PC-9 (cell line): ENCODE measurements at regions not wholly inside any gene's neighbourhood (a gene's known extent, or its start where the extent isn't known, plus 50 kb on each side); places are given as distances from the start of the nearest gene placed in this dataset.

Experiments used
- BruUV-seq: library from RNA; stranded (reverse); fragments of 400-500 nt; replicated peaks from 2 replicates; lab custom pipeline; 2021; lab: Mats Ljungman, UMichigan
- CTCF ChIA-PET: fragments of 300-600 bp; sonication (Branson Sonifier 250); formaldehyde crosslinking; loops from one replicate; lab custom pipeline; 2022; ENCODE audit warnings: antibody characterized with exemption; lab: Charles Lee
- POLR2A ChIA-PET: fragments of 300-600 bp; sonication (Branson Sonifier 250); formaldehyde crosslinking; loops from one replicate; lab custom pipeline; 2022; ENCODE audit warnings: antibody characterized with exemption; ENCODE audit not compliant: unreplicated experiment; lab: Charles Lee
- DNase-seq, 2 experiments: peaks; one replicate each; pipeline versions ENCODE4 v3.0.0 to v3.0.0-alpha.2; 2015 to 2022; ENCODE audit warnings: mixed read lengths in 1 of 2
- H2AFZ ChIP-seq: fragments of 200-600 bp; sonication (generic); 2 replicates; pipeline ENCODE4 v1.8.1; 2017; ENCODE audit warnings: antibody characterized with exemption
- H3F3A ChIP-seq: fragments of 200-600 bp; sonication (generic); 2 replicates; pipeline ENCODE4 v1.8.1; 2017; ENCODE audit warnings: antibody characterized with exemption, mild to moderate bottlenecking, low read depth; ENCODE audit not compliant: insufficient read depth
- H3K27ac ChIP-seq: fragments of 200-600 bp; sonication (generic); 2 replicates; pipeline ENCODE4 v1.6.1; 2016; ENCODE audit warnings: mixed run types
- H3K27me3 ChIP-seq: fragments of 200-600 bp; sonication (generic); 2 replicates; pipeline ENCODE4 v1.6.1; 2016; ENCODE audit warnings: low read depth, mixed run types; ENCODE audit not compliant: insufficient read depth
- H3K36me3 ChIP-seq: fragments of 200-600 bp; sonication (generic); 2 replicates; pipeline ENCODE4 v1.6.1; 2016; ENCODE audit warnings: low read depth, mixed run types
- H3K4me1 ChIP-seq: fragments of 200-600 bp; sonication (generic); replicated peaks from 2 replicates; pipeline ENCODE4 v1.6.1; 2016; ENCODE audit warnings: mixed run types; ENCODE audit not compliant: insufficient read depth
- H3K4me2 ChIP-seq: fragments of 200-600 bp; sonication (generic); 2 replicates; pipeline ENCODE4 v1.6.1; 2017; ENCODE audit warnings: mixed run types
- H3K4me3 ChIP-seq: fragments of 200-600 bp; sonication (generic); 2 replicates; pipeline ENCODE4 v1.6.1; 2016; ENCODE audit warnings: mixed run types
- H3K79me2 ChIP-seq: fragments of 200-600 bp; sonication (generic); 2 replicates; pipeline ENCODE4 v1.6.1; 2017; ENCODE audit warnings: low read depth, mixed run types
- H3K9me2 ChIP-seq: fragments of 200-600 bp; sonication (generic); 2 replicates; pipeline ENCODE4 v1.8.1; 2017; ENCODE audit warnings: mild to moderate bottlenecking; ENCODE audit not compliant: insufficient read depth
- H3K9me3 ChIP-seq: fragments of 200-600 bp; sonication (generic); 2 replicates; pipeline ENCODE4 v1.8.1; 2016; ENCODE audit warnings: low read depth; ENCODE audit not compliant: insufficient read depth
- H4K20me1 ChIP-seq: fragments of 200-600 bp; sonication (generic); 2 replicates; pipeline ENCODE4 v1.8.1; 2017; ENCODE audit not compliant: insufficient read depth
- EZH2 ChIP-seq: fragments of 200-600 bp; sonication (generic); IDR thresholded peaks from 2 replicates; pipeline ENCODE4 v1.8.0; 2017; ENCODE audit warnings: antibody characterized with exemption, low read depth
- intact Hi-C: fragments of 100-400 bp; cut with micrococcal nuclease; formaldehyde crosslinking; loops from one replicate; pipeline ENCODE4 v1.10.0; 2022; ENCODE audit not compliant: unreplicated experiment
- TF ChIP-seq, protein P1 (sequence below): fragments of 200-600 bp; sonication (generic); conservative IDR thresholded peaks from 2 replicates; pipeline ENCODE4 v1.6.1; 2017; ENCODE audit warnings: mixed run types, antibody characterized with exemption, mild to moderate bottlenecking, moderate library complexity

DNA sequence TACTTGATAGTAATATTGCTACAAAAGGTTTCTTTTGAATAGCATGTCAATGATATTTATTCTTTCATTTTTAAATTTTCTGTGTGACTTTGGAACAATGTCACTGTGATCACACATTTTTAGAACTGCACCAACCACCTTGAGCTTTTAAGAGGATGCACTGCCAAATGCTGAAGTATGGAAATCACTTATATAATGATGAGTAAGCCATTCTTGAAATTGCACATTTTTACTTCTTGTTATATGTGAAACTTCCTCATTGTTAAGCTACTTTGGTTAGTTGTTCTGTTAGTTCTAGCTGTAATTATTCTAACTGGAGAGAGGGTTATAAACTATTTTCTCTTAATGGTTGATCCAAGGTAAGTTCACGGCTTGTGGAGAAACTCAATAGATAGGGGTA, 547.5 kb downstream of the ZIC1 start:
- Histone ChIP-seq H3K27ac (no peak overlapping the region), H3K27me3 (no peaks in the 10 kb centered on the region), H4K20me1 (no peaks in the 10 kb centered on the region), H3K9me3 (no peaks in the 10 kb centered on the region), H3K4me3 (no peak overlapping the region), H3K4me1 (no peaks in the 10 kb centered on the region), H3K79me2 (no peaks in the 10 kb centered on the region), H2AFZ (no peak overlapping the region), H3K36me3 (no peaks in the 10 kb centered on the region), H3F3A (no peaks in the 10 kb centered on the region), H3K9me2 (no peaks in the 10 kb centered on the region; the same call in 1 of the 2 replicates), H3K4me2 (no peak overlapping the region)
- no TSS peak for BruUV-seq
- DNase-seq, result no peak
- POLR2A ChIA-PET, result no interaction called here
- CTCF ChIA-PET, result interaction anchor here (0.6 kb wide), 1 partner anchor 1139 kb away, joined by 5 read pairs; no protein-coding TSS in a partner anchor
- TF ChIP-seq, protein P1, sequence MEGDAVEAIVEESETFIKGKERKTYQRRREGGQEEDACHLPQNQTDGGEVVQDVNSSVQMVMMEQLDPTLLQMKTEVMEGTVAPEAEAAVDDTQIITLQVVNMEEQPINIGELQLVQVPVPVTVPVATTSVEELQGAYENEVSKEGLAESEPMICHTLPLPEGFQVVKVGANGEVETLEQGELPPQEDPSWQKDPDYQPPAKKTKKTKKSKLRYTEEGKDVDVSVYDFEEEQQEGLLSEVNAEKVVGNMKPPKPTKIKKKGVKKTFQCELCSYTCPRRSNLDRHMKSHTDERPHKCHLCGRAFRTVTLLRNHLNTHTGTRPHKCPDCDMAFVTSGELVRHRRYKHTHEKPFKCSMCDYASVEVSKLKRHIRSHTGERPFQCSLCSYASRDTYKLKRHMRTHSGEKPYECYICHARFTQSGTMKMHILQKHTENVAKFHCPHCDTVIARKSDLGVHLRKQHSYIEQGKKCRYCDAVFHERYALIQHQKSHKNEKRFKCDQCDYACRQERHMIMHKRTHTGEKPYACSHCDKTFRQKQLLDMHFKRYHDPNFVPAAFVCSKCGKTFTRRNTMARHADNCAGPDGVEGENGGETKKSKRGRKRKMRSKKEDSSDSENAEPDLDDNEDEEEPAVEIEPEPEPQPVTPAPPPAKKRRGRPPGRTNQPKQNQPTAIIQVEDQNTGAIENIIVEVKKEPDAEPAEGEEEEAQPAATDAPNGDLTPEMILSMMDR, result no peak
- no peak for TF ChIP-seq EZH2
- intact Hi-C loops, result no loop called here

DNA sequence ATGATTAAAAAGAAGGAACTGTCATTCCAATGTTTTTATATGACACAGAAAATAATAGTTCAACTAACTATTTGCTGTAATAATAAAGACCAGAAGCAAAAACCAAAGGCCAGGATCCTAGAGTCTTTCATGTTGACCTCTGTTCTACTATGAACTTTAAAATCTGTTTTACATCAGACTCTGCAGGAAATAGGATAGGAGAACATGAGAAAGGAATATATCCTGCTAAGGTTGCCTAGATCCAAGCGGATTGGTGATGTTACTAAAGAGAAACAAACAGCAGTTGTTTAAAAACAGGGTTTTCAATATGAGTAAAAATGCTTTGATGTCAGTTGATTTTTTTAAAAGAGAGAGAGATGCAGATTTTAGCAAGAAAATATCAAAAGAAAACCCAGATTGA, 549.6 kb downstream of the ZIC1 start:
- ChIA-PET POLR2A (no interaction called here), CTCF (no interaction called here)
- no peaks in the 10 kb centered on the region; the same call in 1 of the 2 replicates for H3K9me2 ChIP-seq
- TF ChIP-seq, protein P1, result no peak
- no peak for TF ChIP-seq EZH2
- no peaks in the 10 kb centered on the region for H3F3A ChIP-seq
- no peaks in the 10 kb centered on the region for H3K36me3 ChIP-seq
- no TSS peak for BruUV-seq
- intact Hi-C loops, result no loop called here
- H4K20me1 ChIP-seq, result no peaks in the 10 kb centered on the region
- H3K79me2 ChIP-seq, result no peaks in the 10 kb centered on the region
- H3K4me3 ChIP-seq, result no peak overlapping the region
- H3K9me3 ChIP-seq, result no peaks in the 10 kb centered on the region
- H3K27me3 ChIP-seq, result no peaks in the 10 kb centered on the region
- no peak for DNase-seq
- no peak overlapping the region for H3K27ac ChIP-seq
- no peak overlapping the region for H2AFZ ChIP-seq
- no peaks in the 10 kb centered on the region for H3K4me1 ChIP-seq
- H3K4me2 ChIP-seq, result no peak overlapping the region

DNA sequence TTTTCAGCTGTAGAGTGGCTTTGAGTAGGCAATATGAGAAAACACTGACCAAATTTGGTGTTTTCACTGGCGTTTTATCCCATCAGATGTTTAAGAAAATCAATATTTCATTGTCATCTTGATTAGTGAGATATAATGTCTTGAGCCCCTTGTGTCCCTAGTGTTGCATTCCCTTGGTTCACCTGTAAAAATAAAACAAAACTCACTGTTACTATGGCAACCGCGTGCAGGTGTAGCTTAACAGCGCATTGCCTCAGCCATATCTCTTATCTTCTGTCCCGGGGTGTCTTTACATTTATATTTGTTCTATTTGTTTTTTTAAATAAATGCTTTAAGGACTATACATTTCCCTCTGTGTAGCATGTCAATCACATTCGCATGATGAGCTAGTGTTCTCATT, 551.6 kb downstream of the ZIC1 start:
- ChIA-PET CTCF (no interaction called here), POLR2A (no interaction called here)
- Histone ChIP-seq H3K9me2 (no peaks in the 10 kb centered on the region; the same call in 1 of the 2 replicates), H3K79me2 (no peaks in the 10 kb centered on the region), H3K9me3 (no peaks in the 10 kb centered on the region), H3K27ac (no peak overlapping the region), H3K4me3 (no peak overlapping the region), H3K4me1 (no peaks in the 10 kb centered on the region), H3K27me3 (no peaks in the 10 kb centered on the region), H3F3A (no peaks in the 10 kb centered on the region), H3K36me3 (no peaks in the 10 kb centered on the region), H2AFZ (no peak overlapping the region), H3K4me2 (no peak overlapping the region), H4K20me1 (no peaks in the 10 kb centered on the region)
- no peak for TF ChIP-seq EZH2
- TF ChIP-seq, protein P1, result no peak
- DNase-seq, result no peak
- intact Hi-C loops, result no loop called here
- BruUV-seq, result no TSS peak
